HEK293 (cell line): ENCODE measurements at regions not wholly inside any gene's neighbourhood (a gene's known extent, or its start where the extent isn't known, plus 50 kb on each side); places are given as distances from the start of the nearest gene placed in this dataset.

Source experiments
- ATF2 ChIP-seq: fragments of 450-650 bp; formaldehyde crosslinking; IDR thresholded peaks from 2 replicates; pipeline ENCODE4 v1.5.1; 2016; ENCODE audit warnings: missing biosample characterization, missing genetic modification characterization, low read depth
- CTCF ChIP-seq: fragments of 450-650 bp; formaldehyde crosslinking; IDR thresholded peaks from 2 replicates; pipeline ENCODE4 v1.5.1; 2016; ENCODE audit warnings: missing biosample characterization, missing genetic modification characterization
- GFI1B ChIP-seq: fragments of 450-650 bp; formaldehyde crosslinking; IDR thresholded peaks from 2 replicates; pipeline ENCODE4 v1.5.1; 2016; ENCODE audit warnings: missing biosample characterization, missing genetic modification characterization
- PRDM2 ChIP-seq: fragments of 450-650 bp; formaldehyde crosslinking; IDR thresholded peaks from 2 replicates; pipeline ENCODE4 v1.5.1; 2016; ENCODE audit warnings: missing biosample characterization, missing genetic modification characterization, borderline replicate concordance
- REST ChIP-seq: fragments of 450-650 bp; formaldehyde crosslinking; IDR thresholded peaks from 2 replicates; pipeline ENCODE4 v1.5.1; 2016; ENCODE audit warnings: missing biosample characterization, missing genetic modification characterization
- ZBTB49 ChIP-seq: fragments of 450-650 bp; formaldehyde crosslinking; IDR thresholded peaks from 2 replicates; pipeline ENCODE4 v1.5.1; 2016; ENCODE audit warnings: missing biosample characterization, missing genetic modification characterization, low read depth
- ZNF121 ChIP-seq: fragments of 450-650 bp; formaldehyde crosslinking; IDR thresholded peaks from 2 replicates; pipeline ENCODE4 v1.5.1; 2016; ENCODE audit warnings: missing biosample characterization, missing genetic modification characterization
- ZNF274 ChIP-seq, 2 experiments: fragments of 200-500 bp in 1 of 2; fragments of 450-650 bp in 1 of 2; sonication (Bioruptor generic) in 1 of 2; formaldehyde crosslinking in 1 of 2; IDR thresholded peaks; 2 replicates each; pipeline versions ENCODE4 v1.5.1 to v1.6.1; 2014 to 2016; ENCODE audit warnings: borderline replicate concordance in 1 of 2, inconsistent platforms in 1 of 2, low read length in 1 of 2, missing biosample characterization in 1 of 2, missing genetic modification characterization in 1 of 2
- ZNF391 ChIP-seq: fragments of 450-650 bp; formaldehyde crosslinking; IDR thresholded peaks from 2 replicates; pipeline ENCODE4 v1.5.1; 2016; ENCODE audit warnings: low read depth, missing biosample characterization, missing genetic modification characterization, borderline replicate concordance
- ZNF501 ChIP-seq: fragments of 450-650 bp; formaldehyde crosslinking; IDR thresholded peaks from 2 replicates; pipeline ENCODE4 v1.5.1; 2016; ENCODE audit warnings: missing biosample characterization, missing genetic modification characterization
- ZNF510 ChIP-seq: fragments of 450-650 bp; formaldehyde crosslinking; IDR thresholded peaks from 2 replicates; pipeline ENCODE4 v1.5.1; 2018; ENCODE audit warnings: mild to moderate bottlenecking, missing genetic modification characterization, missing biosample characterization; ENCODE audit not compliant: insufficient replicate concordance
- ZNF549 ChIP-seq: fragments of 450-650 bp; IDR thresholded peaks from 2 replicates; pipeline ENCODE4 v1.5.1; 2018; ENCODE audit warnings: missing biosample characterization, missing genetic modification characterization, mild to moderate bottlenecking, inconsistent platforms, moderate library complexity
- ZNF654 ChIP-seq: fragments of 450-650 bp; formaldehyde crosslinking; IDR thresholded peaks from 2 replicates; pipeline ENCODE4 v1.5.1; 2016; ENCODE audit warnings: low read depth, missing biosample characterization, missing genetic modification characterization

- TF ChIP-seq ATF2 (tag by site-specific recombination) (no peak), CTCF (tag by site-specific recombination) (no peak), ZNF654 (no peak), ZNF501 (tag by site-specific recombination) (no peak), ZNF121 (tag by site-specific recombination) (no peak), ZNF549 (no peak), ZNF274 (IDR thresholded peaks at IDR 0.05; ENCODE audit: low read length) (no peak), ZNF274 (tag by site-specific recombination; IDR thresholded peaks at IDR 0.05; ENCODE audit: borderline replicate concordance) (no peak), ZNF391 (tag by site-specific recombination) (no peak), PRDM2 (no peak), ZBTB49 (no peak), GFI1B (tag by site-specific recombination) (no peak), REST (tag by site-specific recombination) (no peak), ZNF510 (tag by site-specific recombination) (no peak)
These were observed 350.6 kb downstream of the NDFIP2 start for GRCh38 chr13:79831556-79831955.
